ENCODE measurements at regions not wholly inside any gene's neighbourhood (a gene's known extent, or its start where the extent isn't known, plus 50 kb on each side); places are given as distances from the start of the nearest gene placed in this dataset.
A peak's percentile ranks its signal among the peaks of the same experiment; 100 is the strongest.

- no peak for TF ChIP-seq POLR2A (IDR thresholded peaks at IDR 0.05)
- TF ChIP-seq CTCF (IDR thresholded peaks at IDR 0.05), result no peak
- no peak for DNase-seq
- intact Hi-C loops (cut with DNase I), result no loop called here
- H3K4me1 ChIP-seq (replicated peaks in 1 of 2), result no peaks in the 10 kb centered on the region
- H3K4me3 ChIP-seq, result no peak overlapping the region
- no peaks in the 10 kb centered on the region for H3K27me3 ChIP-seq
- WGBS, 4 donors, result 69 to 76% (median 72%) methylated on average over 18 to 20 of the region's 20 CpGs
- H3K9me3 ChIP-seq (replicated peaks in 1 of 3), result no peaks in the 10 kb centered on the region
- no peak overlapping the region for H3K27ac ChIP-seq
- H3K36me3 ChIP-seq (replicated peaks in 1 of 2), result no peaks in the 10 kb centered on the region
These were observed 206.8 kb upstream of the CADM1 start for GRCh38 chr11:115710980-115711379.

- Histone ChIP-seq H3K27me3 (no peaks in the 10 kb centered on the region), H3K4me3 (no peak overlapping the region), H3K9me3 (replicated peaks in 1 of 3) (no peaks in the 10 kb centered on the region), H3K4me1 (replicated peaks in 1 of 2) (no peaks in the 10 kb centered on the region), H3K36me3 (replicated peaks in 1 of 2) (no peaks in the 10 kb centered on the region), H3K27ac (no peak overlapping the region)
- 71 to 81% (median 75%) methylated on average over 5 of the region's 5 CpGs for WGBS, 4 donors
- intact Hi-C loops (cut with DNase I), result no loop called here
- TF ChIP-seq CTCF (IDR thresholded peaks at IDR 0.05) (no peak), POLR2A (IDR thresholded peaks at IDR 0.05) (no peak)
- no peak for DNase-seq
These were observed 206.2 kb upstream of the CADM1 start for GRCh38 chr11:115710426-115710825.

- 69 to 77% (median 73%) methylated on average over 8 of the region's 8 CpGs for WGBS, 4 donors
- no peak for TF ChIP-seq POLR2A (IDR thresholded peaks at IDR 0.05)
- no peak for TF ChIP-seq CTCF (IDR thresholded peaks at IDR 0.05)
- Histone ChIP-seq H3K4me3 (no peak overlapping the region), H3K9me3 (replicated peaks in 1 of 3) (peaks cover 0 to 2% (median 0%) of the 10 kb centered on the region in 3 donors), H3K36me3 (replicated peaks in 1 of 2) (no peaks in the 10 kb centered on the region), H3K4me1 (replicated peaks in 1 of 2) (no peaks in the 10 kb centered on the region), H3K27ac (no peak overlapping the region), H3K27me3 (no peaks in the 10 kb centered on the region)
- intact Hi-C loops (cut with DNase I), result no loop called here
- no peak for DNase-seq
These were observed 205.1 kb upstream of the CADM1 start for GRCh38 chr11:115709297-115709696.

- no peaks in the 10 kb centered on the region for H3K27me3 ChIP-seq
- no peaks in the 10 kb centered on the region for H3K4me1 ChIP-seq (replicated peaks in 1 of 2)
- H3K36me3 ChIP-seq (replicated peaks in 1 of 2), result no peaks in the 10 kb centered on the region
- no peak overlapping the region for H3K4me3 ChIP-seq
- 68 to 85% (median 77%) methylated on average over 4 of the region's 4 CpGs for WGBS, 4 donors
- no peak for TF ChIP-seq CTCF (IDR thresholded peaks at IDR 0.05)
- TF ChIP-seq POLR2A (IDR thresholded peaks at IDR 0.05), result no peak
- H3K9me3 ChIP-seq (replicated peaks in 1 of 3), result peaks cover 0 to 5% (median 0%) of the 10 kb centered on the region in 3 donors
- intact Hi-C loops (cut with DNase I), result no loop called here
- DNase-seq, result peak in 5 of 7 donors; percentile 11 to 45 (median 31)
- H3K27ac ChIP-seq, result peak overlapping the region in 1 of 5 donors; percentile 33
These were observed 203.1 kb upstream of the CADM1 start for GRCh38 chr11:115707180-115707905.
